ENCODE measurements at regions not wholly inside any gene's neighbourhood (a gene's known extent, or its start where the extent isn't known, plus 50 kb on each side); places are given as distances from the start of the nearest gene placed in this dataset.

DNA sequence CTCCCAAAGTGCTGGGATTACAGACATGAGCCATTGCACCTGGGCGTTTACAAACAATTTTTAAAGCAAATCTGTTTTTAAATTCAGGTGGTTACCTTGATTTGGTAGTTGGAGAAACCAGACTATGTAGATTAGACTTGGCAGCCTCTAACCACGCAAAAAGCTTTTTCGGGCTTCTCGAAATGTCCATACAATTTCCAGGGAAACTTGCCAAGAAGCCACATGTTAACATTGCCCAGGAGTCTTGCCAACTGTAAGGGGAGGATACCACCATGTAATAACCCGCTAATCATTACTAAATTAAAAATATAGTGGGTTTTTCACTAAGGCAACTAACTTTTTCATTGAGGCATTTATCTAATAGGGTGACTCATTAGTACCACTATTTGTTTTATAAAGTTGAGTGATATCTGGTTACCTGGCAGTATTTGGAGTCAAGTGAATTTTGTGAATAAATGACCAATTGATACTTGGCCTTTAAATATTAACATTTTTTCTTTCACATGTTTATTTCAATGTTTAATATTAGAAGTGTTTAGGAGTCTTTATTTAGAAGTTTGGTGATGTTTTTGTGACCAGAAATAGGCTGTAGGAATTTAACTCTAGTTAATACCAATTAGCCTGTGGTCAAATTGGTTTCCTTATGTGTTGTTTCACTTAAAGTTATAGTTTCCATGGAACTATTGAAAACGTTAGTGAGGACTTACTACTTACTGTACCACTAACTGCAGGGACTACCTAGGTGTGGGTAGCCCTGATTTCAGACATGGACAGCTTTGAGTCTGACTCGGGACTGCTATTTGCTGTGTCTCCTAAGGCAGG, 61.3 kb downstream of the CLDN34 start:
- no peak for DNase-seq (ENCODE audit: extremely low read depth, insufficient read length)
- no peaks in the 10 kb centered on the region for H3K36me3 ChIP-seq (ENCODE audit: control insufficient read depth, insufficient read depth, low read length)
- H3K27me3 ChIP-seq (replicated peaks; ENCODE audit: control insufficient read depth, insufficient read depth, low read length) = no peaks in the 10 kb centered on the region
- no peak overlapping the region for H3K4me3 ChIP-seq (replicated peaks; ENCODE audit: low read depth, low read length)
- TF ChIP-seq, protein P1, sequence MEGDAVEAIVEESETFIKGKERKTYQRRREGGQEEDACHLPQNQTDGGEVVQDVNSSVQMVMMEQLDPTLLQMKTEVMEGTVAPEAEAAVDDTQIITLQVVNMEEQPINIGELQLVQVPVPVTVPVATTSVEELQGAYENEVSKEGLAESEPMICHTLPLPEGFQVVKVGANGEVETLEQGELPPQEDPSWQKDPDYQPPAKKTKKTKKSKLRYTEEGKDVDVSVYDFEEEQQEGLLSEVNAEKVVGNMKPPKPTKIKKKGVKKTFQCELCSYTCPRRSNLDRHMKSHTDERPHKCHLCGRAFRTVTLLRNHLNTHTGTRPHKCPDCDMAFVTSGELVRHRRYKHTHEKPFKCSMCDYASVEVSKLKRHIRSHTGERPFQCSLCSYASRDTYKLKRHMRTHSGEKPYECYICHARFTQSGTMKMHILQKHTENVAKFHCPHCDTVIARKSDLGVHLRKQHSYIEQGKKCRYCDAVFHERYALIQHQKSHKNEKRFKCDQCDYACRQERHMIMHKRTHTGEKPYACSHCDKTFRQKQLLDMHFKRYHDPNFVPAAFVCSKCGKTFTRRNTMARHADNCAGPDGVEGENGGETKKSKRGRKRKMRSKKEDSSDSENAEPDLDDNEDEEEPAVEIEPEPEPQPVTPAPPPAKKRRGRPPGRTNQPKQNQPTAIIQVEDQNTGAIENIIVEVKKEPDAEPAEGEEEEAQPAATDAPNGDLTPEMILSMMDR (IDR thresholded peaks at IDR 0.05; ENCODE audit: insufficient read depth, low read length, poor library complexity, severe bottlenecking) = no peak

DNA sequence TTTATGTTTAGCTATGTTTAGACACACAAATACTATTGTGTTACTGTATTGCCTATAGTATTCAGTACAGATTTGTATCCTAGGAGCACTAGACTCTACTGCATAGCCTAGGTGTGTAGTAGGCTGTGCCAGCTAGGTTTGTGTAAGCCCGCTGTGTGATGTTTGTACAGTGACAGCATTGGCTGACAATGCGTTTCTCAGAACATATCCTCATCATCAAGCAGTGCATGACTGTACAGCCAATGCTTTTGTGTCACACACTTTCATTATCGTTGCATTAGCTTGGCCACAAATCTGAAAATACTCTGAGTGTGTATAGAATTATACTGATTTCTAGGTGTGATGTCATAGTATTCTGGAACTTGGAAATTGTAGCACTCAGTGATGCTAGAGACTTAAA, 63.4 kb downstream of the CLDN34 start:
- TF ChIP-seq, protein P1 (IDR thresholded peaks at IDR 0.05; ENCODE audit: insufficient read depth, low read length, poor library complexity, severe bottlenecking) = no peak
- Histone ChIP-seq H3K27me3 (replicated peaks; ENCODE audit: control insufficient read depth, insufficient read depth, low read length) (no peaks in the 10 kb centered on the region), H3K4me3 (replicated peaks; ENCODE audit: low read depth, low read length) (no peak overlapping the region), H3K36me3 (ENCODE audit: control insufficient read depth, insufficient read depth, low read length) (no peaks in the 10 kb centered on the region)
- DNase-seq (ENCODE audit: extremely low read depth, insufficient read length) = no peak

DNA sequence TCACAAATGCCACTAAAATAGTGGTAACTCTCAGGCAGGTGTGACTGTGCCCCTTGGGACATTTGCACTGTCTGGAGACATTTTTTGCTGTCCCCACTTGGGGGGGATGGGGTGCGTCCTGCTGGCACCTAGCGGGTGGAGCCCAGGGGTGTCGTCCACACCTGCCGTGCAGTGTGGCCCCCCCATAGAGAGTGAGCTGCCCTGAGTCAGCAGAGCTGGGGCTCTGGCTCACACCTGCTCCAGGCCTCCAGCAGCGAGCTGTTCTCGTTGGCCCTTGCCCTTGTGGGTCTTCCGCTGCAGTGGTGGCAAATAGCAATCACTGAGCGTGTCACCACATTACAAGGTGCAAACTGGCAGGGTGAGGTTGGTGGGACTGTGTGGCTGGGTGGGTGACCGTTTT, 64.6 kb downstream of the CLDN34 start:
- TF ChIP-seq, protein P1 (IDR thresholded peaks at IDR 0.05; ENCODE audit: insufficient read depth, low read length, poor library complexity, severe bottlenecking) = no peak
- peak; percentile 22 for DNase-seq (ENCODE audit: extremely low read depth, insufficient read length)
- H3K4me3 ChIP-seq (replicated peaks; ENCODE audit: low read depth, low read length) = no peak overlapping the region
- H3K27me3 ChIP-seq (replicated peaks; ENCODE audit: control insufficient read depth, insufficient read depth, low read length) = no peaks in the 10 kb centered on the region
- no peaks in the 10 kb centered on the region for H3K36me3 ChIP-seq (ENCODE audit: control insufficient read depth, insufficient read depth, low read length)

DNA sequence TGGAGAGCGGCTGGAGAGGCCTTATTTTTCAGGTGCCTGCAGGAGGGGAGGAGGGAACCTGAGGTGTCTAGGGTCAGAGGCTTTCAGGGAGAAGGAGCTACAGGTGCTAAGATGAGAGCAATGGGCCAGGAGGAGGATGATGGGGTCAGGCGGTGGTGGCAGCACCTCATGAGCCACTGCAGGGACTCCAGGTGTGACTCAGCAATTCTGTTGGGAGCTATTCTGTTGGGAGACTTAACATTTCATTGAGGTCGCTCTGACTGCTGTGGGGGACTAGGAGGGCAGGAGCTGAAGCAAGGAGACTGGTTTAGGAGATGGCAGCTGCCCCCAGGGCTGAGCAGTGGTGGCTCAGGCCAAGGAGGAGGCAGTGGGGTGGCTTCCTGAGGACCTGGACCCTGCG, 65.0 kb downstream of the CLDN34 start:
- H3K4me3 ChIP-seq (replicated peaks; ENCODE audit: low read depth, low read length) = no peak overlapping the region
- H3K36me3 ChIP-seq (ENCODE audit: control insufficient read depth, insufficient read depth, low read length) = no peaks in the 10 kb centered on the region
- no peak for DNase-seq (ENCODE audit: extremely low read depth, insufficient read length)
- no peaks in the 10 kb centered on the region for H3K27me3 ChIP-seq (replicated peaks; ENCODE audit: control insufficient read depth, insufficient read depth, low read length)
- TF ChIP-seq, protein P1 (IDR thresholded peaks at IDR 0.05; ENCODE audit: insufficient read depth, low read length, poor library complexity, severe bottlenecking) = no peak

DNA sequence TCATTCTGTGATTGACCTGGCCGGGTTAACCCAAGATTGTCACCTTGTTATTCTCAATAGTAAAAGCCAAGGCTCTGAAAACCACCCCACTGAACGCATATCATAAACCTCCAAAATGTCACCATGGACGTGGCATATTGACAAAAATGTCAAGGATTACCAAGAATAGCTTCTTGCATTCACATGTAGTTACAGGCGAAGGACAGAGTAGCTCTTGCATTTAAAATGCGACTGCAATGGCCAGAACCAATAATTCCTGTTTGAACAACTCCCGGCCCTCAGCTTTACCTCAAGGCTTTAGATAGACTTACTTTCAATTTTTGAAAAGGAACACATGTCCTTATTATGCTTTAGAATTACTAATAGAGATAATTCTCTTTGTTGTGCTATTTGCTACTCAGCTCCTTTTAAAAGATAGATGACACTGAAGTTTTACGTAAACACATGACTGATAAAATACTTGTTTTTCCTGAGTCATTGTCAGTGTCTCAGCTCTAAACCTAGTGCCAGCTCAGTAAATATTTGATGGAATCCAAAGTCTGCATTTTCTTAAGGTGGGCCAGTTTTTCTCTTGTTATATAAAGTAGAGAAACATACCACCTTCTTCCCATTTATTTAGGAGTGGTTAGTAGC, 66.3 kb downstream of the CLDN34 start:
- no peaks in the 10 kb centered on the region for H3K36me3 ChIP-seq (ENCODE audit: control insufficient read depth, insufficient read depth, low read length)
- H3K27me3 ChIP-seq (replicated peaks; ENCODE audit: control insufficient read depth, insufficient read depth, low read length) = no peaks in the 10 kb centered on the region
- no peak overlapping the region for H3K4me3 ChIP-seq (replicated peaks; ENCODE audit: low read depth, low read length)
- TF ChIP-seq, protein P1 (IDR thresholded peaks at IDR 0.05; ENCODE audit: insufficient read depth, low read length, poor library complexity, severe bottlenecking) = no peak
- DNase-seq (ENCODE audit: extremely low read depth, insufficient read length) = no peak
